HepG2 (cell line): ENCODE measurements at regions not wholly inside any gene's neighbourhood (a gene's known extent, or its start where the extent isn't known, plus 50 kb on each side); places are given as distances from the start of the nearest gene placed in this dataset.

Source experiments
- ATAC-seq: fragments of 200-7000 bp; cut with Tn5 transposase; 3 replicates; pipeline ENCODE4 v1.9.1; 2020; ENCODE audit warnings: mild to moderate bottlenecking, moderate library complexity
- BruUV-seq: library from RNA; stranded (reverse); fragments of 400-500 nt; replicated peaks from 2 replicates; lab custom pipeline; 2021; lab: Mats Ljungman, UMichigan
- CTCF ChIA-PET: fragments of 300-600 bp; formaldehyde crosslinking; extraction: SDS; loops from one replicate; lab custom pipeline; 2021; ENCODE audit warnings: low total read pairs, inconsistent platforms, low intra/inter-chr PET ratio; lab: Yijun Ruan, JAX
- POLR2A ChIA-PET: fragments of 350-600 bp; sonication (Branson Sonifier 250); formaldehyde crosslinking; loops from one replicate; lab custom pipeline; 2020; ENCODE audit warnings: antibody characterized with exemption, inconsistent platforms; lab: Yijun Ruan, JAX
- DNase-seq: peaks from one replicate; pipeline ENCODE4 v3.0.0-alpha.2; 2015; ENCODE audit warnings: low spot score
- FAIRE-seq: peaks from 3 replicates; lab custom pipeline; 2011; peaks lifted over from hg19 to GRCh38; lab: Jason Lieb, UNC
- H2AFZ ChIP-seq: one replicate; pipeline ENCODE4 v1.6.1; 2011; ENCODE audit warnings: low read length, inconsistent platforms
- H3K27ac ChIP-seq: fragments of 300-600 bp; 3 replicates; pipeline ENCODE4 v1.8.0; 2011; ENCODE audit warnings: mixed run types, mild to moderate bottlenecking, mixed read lengths, low read length, inconsistent platforms; ENCODE audit not compliant: insufficient read depth; ENCODE audit errors: extremely low read length
- H3K27me3 ChIP-seq, 2 experiments: fragments of 200-600 bp in 1 of 2; 2 replicates in 1 of 2; 3 replicates in 1 of 2; pipeline versions ENCODE4 v1.6.0 to v1.8.0; 2011; ENCODE audit warnings: low read length in 2 of 2, mild to moderate bottlenecking in 2 of 2, moderate library complexity in 2 of 2, inconsistent platforms in 1 of 2; ENCODE audit not compliant: insufficient read depth in 2 of 2, control insufficient read depth in 1 of 2
- H3K36me3 ChIP-seq, 2 experiments: fragments of 200-600 bp in 1 of 2; replicated peaks in 1 of 2; 2 replicates in 1 of 2; 3 replicates in 1 of 2; pipeline versions ENCODE4 v1.5.1 to v1.8.0; 2011; ENCODE audit warnings: low read length in 2 of 2, inconsistent platforms in 1 of 2; ENCODE audit not compliant: insufficient read depth in 2 of 2, control insufficient read depth in 1 of 2
- H3K4me1 ChIP-seq: 2 replicates; pipeline ENCODE4 v1.5.1; 2012; ENCODE audit warnings: low read length, inconsistent platforms; ENCODE audit not compliant: insufficient read depth
- H3K4me2 ChIP-seq: 2 replicates; pipeline ENCODE4 v1.6.0; 2011; ENCODE audit warnings: low read depth, low read length, inconsistent platforms
- H3K4me3 ChIP-seq, 3 experiments: fragments of 200-600 bp in 1 of 3; sonication (generic), shearing (Covaris generic) in 1 of 3; replicated peaks in 1 of 3; 2 replicates each; pipeline ENCODE4 v1.5.1; 2011 to 2016; ENCODE audit warnings: low read length in 3 of 3, inconsistent platforms in 2 of 3, low read depth in 2 of 3, mild to moderate bottlenecking in 2 of 3, control low read depth in 1 of 3, mixed read lengths in 1 of 3; ENCODE audit not compliant: insufficient read depth in 1 of 3
- H3K79me2 ChIP-seq: one replicate; pipeline ENCODE4 v1.6.1; 2011; ENCODE audit warnings: low read length, inconsistent platforms; ENCODE audit not compliant: insufficient read depth
- H3K9ac ChIP-seq: 2 replicates; pipeline ENCODE4 v1.6.0; 2011; ENCODE audit warnings: mild to moderate bottlenecking, low read depth, low read length, inconsistent platforms; ENCODE audit not compliant: insufficient read depth
- H3K9me3 ChIP-seq: 2 replicates; pipeline ENCODE4 v1.5.1; 2012; ENCODE audit warnings: mild to moderate bottlenecking, low read length
- H4K20me1 ChIP-seq: 2 replicates; pipeline ENCODE4 v1.6.0; 2011; ENCODE audit warnings: inconsistent platforms, mild to moderate bottlenecking, low read length, moderate library complexity; ENCODE audit not compliant: insufficient read depth
- AHR ChIP-seq: IDR thresholded peaks from 2 replicates; pipeline ENCODE4 v1.6.1; 2018; ENCODE audit warnings: missing genetic modification reagents, missing compliant biosample characterization
- BHLHE40 ChIP-seq: IDR thresholded peaks from 2 replicates; pipeline ENCODE4 v1.6.1; 2011; ENCODE audit warnings: low read length, improper control_type of control experiment
- BRF2 ChIP-seq: sonication (generic); formaldehyde crosslinking; IDR thresholded peaks from 2 replicates; pipeline ENCODE4 v1.8.1; 2022; ENCODE audit warnings: mild to moderate bottlenecking, missing genetic modification reagents
- DR1 ChIP-seq: sonication (generic); formaldehyde crosslinking; IDR thresholded peaks from 2 replicates; pipeline ENCODE4 v1.8.0; 2021; ENCODE audit warnings: mild to moderate bottlenecking, missing genetic modification reagents, inconsistent platforms
- ETV5 ChIP-seq: IDR thresholded peaks from 2 replicates; pipeline ENCODE4 v1.6.1; 2018; ENCODE audit warnings: missing biosample characterization, missing genetic modification reagents, inconsistent platforms, borderline replicate concordance
- GPN1 ChIP-seq: sonication (generic); formaldehyde crosslinking; IDR thresholded peaks from 2 replicates; pipeline ENCODE4 v1.5.1; 2020; ENCODE audit warnings: missing genetic modification reagents, borderline replicate concordance
- KDM6A ChIP-seq: IDR thresholded peaks from 2 replicates; pipeline ENCODE4 v1.6.1; 2016; ENCODE audit warnings: low read depth
- MLX ChIP-seq: IDR thresholded peaks from 2 replicates; pipeline ENCODE4 v1.6.1; 2016
- PHF8 ChIP-seq: sonication (generic); formaldehyde crosslinking; IDR thresholded peaks from 2 replicates; pipeline ENCODE4 v1.5.0; 2020; ENCODE audit warnings: missing genetic modification reagents
- SIX4 ChIP-seq: sonication (generic); formaldehyde crosslinking; IDR thresholded peaks from 2 replicates; pipeline ENCODE4 v1.4.0; 2020; ENCODE audit warnings: missing genetic modification reagents
- SMARCC2 ChIP-seq: fragments of 450-650 bp; IDR thresholded peaks from 2 replicates; pipeline ENCODE4 v1.6.1; 2017; ENCODE audit warnings: antibody characterized with exemption, mild to moderate bottlenecking
- TCF12 ChIP-seq, 2 experiments: fragments of 450-650 bp in 1 of 2; sonication (generic) in 1 of 2; formaldehyde crosslinking in 1 of 2; IDR thresholded peaks; 2 replicates each; pipeline versions ENCODE4 v1.6.1 to v1.8.0; 2017 to 2022; ENCODE audit warnings: antibody characterized with exemption in 1 of 2, mild to moderate bottlenecking in 1 of 2, missing genetic modification reagents in 1 of 2, moderate library complexity in 1 of 2
- ZBTB38 ChIP-seq: sonication (generic); formaldehyde crosslinking; IDR thresholded peaks from 2 replicates; pipeline ENCODE4 v1.5.1; 2020; ENCODE audit warnings: mild to moderate bottlenecking, missing genetic modification reagents
- ZNF280B ChIP-seq: sonication (generic); formaldehyde crosslinking; IDR thresholded peaks from 2 replicates; pipeline ENCODE4 v1.5.0; 2020; ENCODE audit warnings: missing genetic modification reagents, mild to moderate bottlenecking, borderline replicate concordance
- ZNF335 ChIP-seq: sonication (generic); formaldehyde crosslinking; IDR thresholded peaks from 2 replicates; pipeline ENCODE4 v1.4.0; 2020; ENCODE audit warnings: missing genetic modification reagents
- ZNF883 ChIP-seq: sonication (generic); formaldehyde crosslinking; IDR thresholded peaks from 2 replicates; pipeline ENCODE4 v1.5.1; 2020; ENCODE audit warnings: mild to moderate bottlenecking, missing genetic modification reagents; ENCODE audit errors: not compliant biosample characterization
- ZSCAN5A ChIP-seq: sonication (generic); formaldehyde crosslinking; IDR thresholded peaks from 2 replicates; pipeline ENCODE4 v1.8.0; 2022; ENCODE audit warnings: mild to moderate bottlenecking, missing genetic modification reagents, borderline replicate concordance
- ZXDC ChIP-seq: sonication (generic); formaldehyde crosslinking; IDR thresholded peaks from 2 replicates; pipeline ENCODE4 v1.5.0; 2020; ENCODE audit warnings: mild to moderate bottlenecking, missing genetic modification reagents
- in situ Hi-C: cut with HindIII; loops from 2 replicates; pipeline ENCODE4 v1.10.0; 2017; ENCODE audit warnings: low pct_unique_long_range_greater_than_20kb; ENCODE audit not compliant: extremely low pct_ligation_motif_present
- intact Hi-C: fragments of 100-400 bp; cut with micrococcal nuclease; formaldehyde crosslinking; loops from one replicate; pipeline ENCODE4 v1.10.0; 2022; ENCODE audit not compliant: unreplicated experiment

GRCh38 chr12:78430551-78430950, 434.0 kb upstream of the SYT1 start (continued):
- TF ChIP-seq ZXDC: no peak
- TF ChIP-seq ZBTB38 (CRISPR knock-in tag): no peak
- TF ChIP-seq PHF8 (CRISPR knock-in tag): no peak
- no peak for TF ChIP-seq BRF2
- TF ChIP-seq, all 625 proteins: peak for 0

- POLR2A ChIA-PET: no interaction called here
- no peak for DNase-seq
- BruUV-seq: no TSS peak
- Histone ChIP-seq H3K9ac (no peak overlapping the region), H3K4me2 (no peak overlapping the region), H3K9me3 (no peaks in the 10 kb centered on the region), H3K4me3 (no peak overlapping the region), H3K27me3 (no peaks in the 10 kb centered on the region), H3K79me2 (no peaks in the 10 kb centered on the region), H3K4me1 (no peaks in the 10 kb centered on the region), H3K36me3 (no peaks in the 10 kb centered on the region), H4K20me1 (no peaks in the 10 kb centered on the region), H3K27ac (no peak overlapping the region), H2AFZ (no peak overlapping the region)
- CTCF ChIA-PET: no interaction called here
- intact Hi-C loops: no loop called here
- FAIRE-seq: no peak
- in situ Hi-C loops: no loop called here
- no peak for ATAC-seq
- no peak for TF ChIP-seq GPN1 (CRISPR knock-in tag)
- no peak for TF ChIP-seq DR1 (CRISPR knock-in tag)
- TF ChIP-seq ZNF280B: no peak
- no peak for TF ChIP-seq SIX4 (CRISPR knock-in tag)
- no peak for TF ChIP-seq ZNF883 (CRISPR knock-in tag)
- TF ChIP-seq BHLHE40: no peak
- TF ChIP-seq AHR (CRISPR knock-in tag): no peak
- no peak for TF ChIP-seq SMARCC2
- no peak for TF ChIP-seq KDM6A (CRISPR knock-in tag)
- no peak for TF ChIP-seq ETV5 (CRISPR knock-in tag)
- TF ChIP-seq MLX (CRISPR knock-in tag): no peak
- TF ChIP-seq ZSCAN5A (CRISPR knock-in tag): no peak
- no peak for TF ChIP-seq ZNF335 (CRISPR knock-in tag)
- TF ChIP-seq TCF12 (IDR thresholded peaks at IDR 0.05): no peak
- TF ChIP-seq TCF12 (CRISPR knock-in tag; IDR thresholded peaks at IDR 0.05): no peak
Observed at GRCh38 chr12:78431931-78432330, 432.6 kb upstream of the SYT1 start.
